IPS-20b (cell line): ENCODE measurements at regions not wholly inside any gene's neighbourhood (a gene's known extent, or its start where the extent isn't known, plus 50 kb on each side); places are given as distances from the start of the nearest gene placed in this dataset.

Experiments
- H3K27ac ChIP-seq: one replicate; pipeline ENCODE4 v1.5.1; 2013; ENCODE audit warnings: low read length
- H3K27me3 ChIP-seq: 2 replicates; pipeline ENCODE4 v1.6.1; 2013; ENCODE audit warnings: mild to moderate bottlenecking, low read length, inconsistent platforms; ENCODE audit not compliant: insufficient read depth
- H3K36me3 ChIP-seq: 2 replicates; pipeline ENCODE4 v1.6.1; 2013; ENCODE audit warnings: low read depth, mild to moderate bottlenecking, inconsistent platforms, low read length, moderate library complexity; ENCODE audit not compliant: insufficient read depth
- H3K4me1 ChIP-seq: 2 replicates; pipeline ENCODE4 v1.6.1; 2013; ENCODE audit warnings: mild to moderate bottlenecking, control low read depth, inconsistent platforms, low read length, moderate library complexity; ENCODE audit not compliant: insufficient read depth
- H3K4me3 ChIP-seq: 2 replicates; pipeline ENCODE4 v1.5.1; 2013; ENCODE audit warnings: mild to moderate bottlenecking, low read length, inconsistent platforms
- H3K9ac ChIP-seq: 2 replicates; pipeline ENCODE4 v1.6.1; 2013; ENCODE audit warnings: low read depth, mild to moderate bottlenecking, inconsistent platforms, low read length, moderate library complexity
- H3K9me3 ChIP-seq: 2 replicates; pipeline ENCODE4 v1.6.1; 2013; ENCODE audit warnings: mild to moderate bottlenecking, low read depth, low read length, inconsistent platforms; ENCODE audit not compliant: insufficient read depth

GRCh38 chrX:139106069-139106468, 394.6 kb upstream of the FGF13 start:
- Histone ChIP-seq H3K4me3 (no peak overlapping the region), H3K27me3 (no peaks in the 10 kb centered on the region), H3K9me3 (no peaks in the 10 kb centered on the region), H3K36me3 (no peaks in the 10 kb centered on the region), H3K4me1 (no peaks in the 10 kb centered on the region), H3K27ac (no peak overlapping the region), H3K9ac (no peak overlapping the region)

GRCh38 chrX:139094671-139095592, 383.4 kb upstream of the FGF13 start:
- H3K9ac ChIP-seq = no peak overlapping the region
- H3K4me1 ChIP-seq = no peaks in the 10 kb centered on the region
- no peaks in the 10 kb centered on the region for H3K36me3 ChIP-seq
- no peaks in the 10 kb centered on the region for H3K27me3 ChIP-seq
- H3K27ac ChIP-seq = no peak overlapping the region
- no peaks in the 10 kb centered on the region for H3K9me3 ChIP-seq
- no peak overlapping the region for H3K4me3 ChIP-seq

- Histone ChIP-seq H3K4me3 (no peak overlapping the region), H3K36me3 (no peaks in the 10 kb centered on the region), H3K4me1 (no peaks in the 10 kb centered on the region), H3K27me3 (no peaks in the 10 kb centered on the region), H3K27ac (no peak overlapping the region), H3K9me3 (no peaks in the 10 kb centered on the region), H3K9ac (no peak overlapping the region)
These were observed 381.7 kb upstream of the FGF13 start for GRCh38 chrX:139093201-139093600.

GRCh38 chrX:139091878-139092277, 380.4 kb upstream of the FGF13 start:
- Histone ChIP-seq H3K9ac (no peak overlapping the region), H3K27ac (no peak overlapping the region)

GRCh38 chrX:139091066-139091465, 379.5 kb upstream of the FGF13 start:
- Histone ChIP-seq H3K9ac (no peak overlapping the region), H3K27ac (no peak overlapping the region), H3K9me3 (no peaks in the 10 kb centered on the region), H3K36me3 (no peaks in the 10 kb centered on the region), H3K4me3 (no peak overlapping the region), H3K4me1 (no peaks in the 10 kb centered on the region), H3K27me3 (no peaks in the 10 kb centered on the region)

More at GRCh38 chrX:139091878-139092277, 380.4 kb upstream of the FGF13 start:
- H3K36me3 ChIP-seq = no peaks in the 10 kb centered on the region
- no peak overlapping the region for H3K4me3 ChIP-seq
- H3K27me3 ChIP-seq = no peaks in the 10 kb centered on the region
- no peaks in the 10 kb centered on the region for H3K9me3 ChIP-seq
- no peaks in the 10 kb centered on the region for H3K4me1 ChIP-seq

- Histone ChIP-seq H3K4me3 (no peak overlapping the region), H3K27ac (no peak overlapping the region), H3K27me3 (no peaks in the 10 kb centered on the region), H3K4me1 (no peaks in the 10 kb centered on the region), H3K9me3 (no peaks in the 10 kb centered on the region), H3K9ac (no peak overlapping the region), H3K36me3 (no peaks in the 10 kb centered on the region)
These were observed 374.7 kb upstream of the FGF13 start for GRCh38 chrX:139086246-139086645.

GRCh38 chrX:139085404-139085803, 373.9 kb upstream of the FGF13 start:
- Histone ChIP-seq H3K4me3 (no peak overlapping the region), H3K27me3 (no peaks in the 10 kb centered on the region), H3K9me3 (no peaks in the 10 kb centered on the region), H3K36me3 (no peaks in the 10 kb centered on the region), H3K4me1 (no peaks in the 10 kb centered on the region), H3K9ac (no peak overlapping the region), H3K27ac (no peak overlapping the region)

GRCh38 chrX:139083191-139083590, 371.7 kb upstream of the FGF13 start:
- Histone ChIP-seq H3K9me3 (no peaks in the 10 kb centered on the region), H3K9ac (no peak overlapping the region), H3K4me1 (no peaks in the 10 kb centered on the region), H3K4me3 (no peak overlapping the region), H3K27me3 (no peaks in the 10 kb centered on the region), H3K27ac (no peak overlapping the region), H3K36me3 (no peaks in the 10 kb centered on the region)

GRCh38 chrX:139081965-139082364, 370.4 kb upstream of the FGF13 start:
- Histone ChIP-seq H3K9me3 (no peaks in the 10 kb centered on the region), H3K4me3 (no peak overlapping the region), H3K9ac (no peak overlapping the region), H3K27ac (no peak overlapping the region), H3K36me3 (no peaks in the 10 kb centered on the region), H3K27me3 (no peaks in the 10 kb centered on the region), H3K4me1 (no peaks in the 10 kb centered on the region)

- H3K27me3 ChIP-seq = no peaks in the 10 kb centered on the region
- no peak overlapping the region for H3K4me3 ChIP-seq
- no peaks in the 10 kb centered on the region for H3K36me3 ChIP-seq
- no peaks in the 10 kb centered on the region for H3K9me3 ChIP-seq
- no peak overlapping the region for H3K9ac ChIP-seq
- no peak overlapping the region for H3K27ac ChIP-seq
- no peaks in the 10 kb centered on the region for H3K4me1 ChIP-seq
These were observed 368.3 kb upstream of the FGF13 start for GRCh38 chrX:139079789-139080188.

- Histone ChIP-seq H3K36me3 (no peaks in the 10 kb centered on the region), H3K9ac (no peak overlapping the region), H3K27ac (no peak overlapping the region), H3K9me3 (no peaks in the 10 kb centered on the region), H3K27me3 (no peaks in the 10 kb centered on the region), H3K4me3 (no peak overlapping the region), H3K4me1 (no peaks in the 10 kb centered on the region)
These were observed 367.3 kb upstream of the FGF13 start for GRCh38 chrX:139078761-139079280.

GRCh38 chrX:139078342-139078741, 366.8 kb upstream of the FGF13 start:
- Histone ChIP-seq H3K27me3 (no peaks in the 10 kb centered on the region), H3K4me3 (no peak overlapping the region), H3K4me1 (no peaks in the 10 kb centered on the region), H3K36me3 (no peaks in the 10 kb centered on the region), H3K9me3 (no peaks in the 10 kb centered on the region), H3K9ac (no peak overlapping the region), H3K27ac (no peak overlapping the region)
